Loucy (cell line): ENCODE measurements at regions not wholly inside any gene's neighbourhood (a gene's known extent, or its start where the extent isn't known, plus 50 kb on each side); places are given as distances from the start of the nearest gene placed in this dataset.

Source experiments
- EZH2phosphoT487 ChIP-seq: fragments of 200-600 bp; IDR thresholded peaks from 2 replicates; pipeline ENCODE4 v1.6.1; 2018; ENCODE audit warnings: antibody characterized with exemption, mild to moderate bottlenecking, moderate library complexity, borderline replicate concordance
- TF ChIP-seq, protein P1 (sequence below): fragments of 200-600 bp; sonication (generic); conservative IDR thresholded peaks from 2 replicates; pipeline ENCODE4 v1.5.1; 2014; ENCODE audit warnings: mild to moderate bottlenecking, antibody characterized with exemption, low read length

DNA sequence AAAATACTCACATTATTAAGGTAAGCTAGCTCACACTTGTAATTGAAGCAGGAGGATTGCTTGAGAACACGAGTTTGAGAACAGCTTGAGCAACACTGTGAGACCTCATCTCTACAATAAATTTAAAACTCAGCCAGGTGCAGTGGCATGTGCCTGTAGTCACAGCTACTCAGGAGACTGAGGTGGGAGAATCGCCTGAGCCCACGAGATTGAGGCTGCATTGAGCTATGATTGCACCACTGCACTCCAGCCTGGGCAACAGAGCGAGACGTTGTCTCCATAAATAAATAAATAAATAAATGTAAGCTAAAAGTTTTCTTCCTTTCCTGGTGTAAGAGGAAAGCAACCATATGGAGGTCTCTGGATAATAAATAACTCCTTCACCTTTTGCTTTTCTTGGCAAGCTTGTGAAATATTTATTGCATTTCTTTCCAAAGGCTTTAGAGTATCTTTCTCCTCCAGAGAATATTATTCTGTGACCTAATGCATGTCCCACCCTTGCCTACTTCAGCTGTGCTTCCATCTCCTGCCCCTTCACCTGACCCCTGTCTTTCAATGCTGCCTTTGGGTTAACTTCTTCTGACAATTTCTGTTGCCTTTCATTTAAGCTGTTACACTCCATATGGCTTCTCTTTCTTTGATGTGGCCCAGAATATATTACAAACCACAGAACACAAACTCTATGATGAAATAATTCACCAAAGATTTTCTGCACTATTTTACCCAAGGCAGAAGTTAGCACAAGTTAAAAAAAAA is 280.7 kb upstream of the RND3 start:
- TF ChIP-seq, protein P1, sequence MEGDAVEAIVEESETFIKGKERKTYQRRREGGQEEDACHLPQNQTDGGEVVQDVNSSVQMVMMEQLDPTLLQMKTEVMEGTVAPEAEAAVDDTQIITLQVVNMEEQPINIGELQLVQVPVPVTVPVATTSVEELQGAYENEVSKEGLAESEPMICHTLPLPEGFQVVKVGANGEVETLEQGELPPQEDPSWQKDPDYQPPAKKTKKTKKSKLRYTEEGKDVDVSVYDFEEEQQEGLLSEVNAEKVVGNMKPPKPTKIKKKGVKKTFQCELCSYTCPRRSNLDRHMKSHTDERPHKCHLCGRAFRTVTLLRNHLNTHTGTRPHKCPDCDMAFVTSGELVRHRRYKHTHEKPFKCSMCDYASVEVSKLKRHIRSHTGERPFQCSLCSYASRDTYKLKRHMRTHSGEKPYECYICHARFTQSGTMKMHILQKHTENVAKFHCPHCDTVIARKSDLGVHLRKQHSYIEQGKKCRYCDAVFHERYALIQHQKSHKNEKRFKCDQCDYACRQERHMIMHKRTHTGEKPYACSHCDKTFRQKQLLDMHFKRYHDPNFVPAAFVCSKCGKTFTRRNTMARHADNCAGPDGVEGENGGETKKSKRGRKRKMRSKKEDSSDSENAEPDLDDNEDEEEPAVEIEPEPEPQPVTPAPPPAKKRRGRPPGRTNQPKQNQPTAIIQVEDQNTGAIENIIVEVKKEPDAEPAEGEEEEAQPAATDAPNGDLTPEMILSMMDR: no peak
- no peak for TF ChIP-seq EZH2phosphoT487
